Neural cell (in vitro differentiated cells): ENCODE measurements at regions not wholly inside any gene's neighbourhood (a gene's known extent, or its start where the extent isn't known, plus 50 kb on each side); places are given as distances from the start of the nearest gene placed in this dataset.
A peak's percentile ranks its signal among the peaks of the same experiment; 100 is the strongest.
"Not testable (repeated sequence)": the region's sequence is repeated elsewhere in the genome, so short reads cannot be mapped to it uniquely, and the experiment has no call there.

Experiments
- H2AFZ ChIP-seq: fragments of 200-600, 300-800 bp; sonication (generic), shearing (Covaris generic); 2 replicates; pipeline ENCODE4 v1.6.0; 2014; ENCODE audit warnings: low read depth, mild to moderate bottlenecking, antibody characterized with exemption, low read length, moderate library complexity
- H3F3A ChIP-seq: fragments of 200-600 bp; shearing (Covaris generic); 2 replicates; pipeline ENCODE4 v1.6.1; 2016; ENCODE audit warnings: mild to moderate bottlenecking, moderate library complexity, mixed read lengths, antibody characterized with exemption, low read length; ENCODE audit not compliant: insufficient read depth, poor library complexity, severe bottlenecking
- H3K27ac ChIP-seq: fragments of 200-600, 300-800 bp; sonication (generic), shearing (Covaris generic); 2 replicates; pipeline ENCODE4 v1.5.1; 2014; ENCODE audit warnings: mild to moderate bottlenecking, low read length, moderate library complexity
- H3K27me3 ChIP-seq: fragments of 300-800, 200-600 bp; sonication (generic), shearing (Covaris generic); 2 replicates; pipeline ENCODE4 v1.6.0; 2014; ENCODE audit warnings: mild to moderate bottlenecking, low read depth, low read length, moderate library complexity; ENCODE audit not compliant: insufficient read depth
- H3K36me3 ChIP-seq: fragments of 300-800, 200-600 bp; sonication (generic), shearing (Covaris generic); 2 replicates; pipeline ENCODE4 v1.5.1; 2014; ENCODE audit warnings: mild to moderate bottlenecking, antibody characterized with exemption, low read length, moderate library complexity; ENCODE audit not compliant: insufficient read depth
- H3K4me2 ChIP-seq: fragments of 300-800, 200-600 bp; sonication (generic), shearing (Covaris generic); 2 replicates; pipeline ENCODE4 v1.6.0; 2014; ENCODE audit warnings: mild to moderate bottlenecking, low read length
- H3K4me3 ChIP-seq: fragments of 300-800, 200-600 bp; sonication (generic), shearing (Covaris generic); 2 replicates; pipeline ENCODE4 v1.5.1; 2014; ENCODE audit warnings: mild to moderate bottlenecking, low read length, moderate library complexity
- H3K79me2 ChIP-seq: fragments of 200-600 bp; shearing (Covaris generic); replicated peaks from 2 replicates; pipeline ENCODE4 v1.6.0; 2014; ENCODE audit warnings: mild to moderate bottlenecking, low read length, moderate library complexity; ENCODE audit not compliant: insufficient read depth
- H3K9ac ChIP-seq: fragments of 300-800, 200-600 bp; sonication (generic), shearing (Covaris generic); 2 replicates; pipeline ENCODE4 v1.6.1; 2016; ENCODE audit warnings: mild to moderate bottlenecking, low read length, mixed read lengths
- H3K9me2 ChIP-seq: fragments of 200-600 bp; shearing (Covaris generic); 2 replicates; pipeline ENCODE4 v1.6.1; 2016; ENCODE audit warnings: mild to moderate bottlenecking, low read length, mixed read lengths; ENCODE audit not compliant: insufficient read depth
- H3K9me3 ChIP-seq: fragments of 200-600, 300-800 bp; sonication (generic), shearing (Covaris generic); 2 replicates; pipeline ENCODE4 v1.6.1; 2016; ENCODE audit warnings: mild to moderate bottlenecking, mixed run types, low read length, moderate library complexity, mixed read lengths
- H4K20me1 ChIP-seq: fragments of 200-600 bp; shearing (Covaris generic); 2 replicates; pipeline ENCODE4 v1.6.1; 2016; ENCODE audit warnings: mild to moderate bottlenecking, mixed run types; ENCODE audit not compliant: insufficient read depth
- EP300 ChIP-seq: fragments of 450-650 bp; conservative IDR thresholded peaks from 2 replicates; pipeline ENCODE4 v1.6.1; 2014; ENCODE audit warnings: antibody characterized with exemption, mild to moderate bottlenecking, moderate library complexity; ENCODE audit not compliant: poor library complexity, severe bottlenecking
- EZH2 ChIP-seq: fragments of 200-600, 300-800 bp; shearing (Covaris generic), sonication (generic); IDR thresholded peaks from 2 replicates; pipeline ENCODE4 v1.6.1; 2014; ENCODE audit warnings: antibody characterized with exemption, low read length, borderline replicate concordance, mild to moderate bottlenecking; ENCODE audit not compliant: insufficient read depth, poor library complexity, severe bottlenecking
- MXI1 ChIP-seq: fragments of 450-650 bp; conservative IDR thresholded peaks from 2 replicates; pipeline ENCODE4 v1.6.1; 2014; ENCODE audit warnings: antibody characterized with exemption, mild to moderate bottlenecking; ENCODE audit not compliant: poor library complexity, severe bottlenecking
- POLR2AphosphoS5 ChIP-seq: IDR thresholded peaks from 2 replicates; pipeline ENCODE4 v1.6.1; 2012
- RAD21 ChIP-seq: fragments of 450-650 bp; conservative IDR thresholded peaks from 2 replicates; pipeline ENCODE4 v1.6.1; 2014; ENCODE audit warnings: antibody characterized with exemption, mild to moderate bottlenecking, moderate library complexity
- SMC3 ChIP-seq: fragments of 450-650 bp; conservative IDR thresholded peaks from 2 replicates; pipeline ENCODE4 v1.6.1; 2014; ENCODE audit warnings: antibody characterized with exemption, mild to moderate bottlenecking, moderate library complexity; ENCODE audit not compliant: poor library complexity
- TAF1 ChIP-seq: IDR thresholded peaks from 2 replicates; pipeline ENCODE4 v1.6.1; 2012; ENCODE audit warnings: low read depth
- TF ChIP-seq, protein P1 (sequence below): IDR thresholded peaks from 2 replicates; pipeline ENCODE4 v1.6.1; 2012; ENCODE audit warnings: borderline replicate concordance
- TF ChIP-seq, protein P2 (sequence below): fragments of 450-650 bp; IDR thresholded peaks from 2 replicates; pipeline ENCODE4 v1.5.1; 2014; ENCODE audit warnings: antibody characterized with exemption, mild to moderate bottlenecking, moderate library complexity; ENCODE audit not compliant: poor library complexity, severe bottlenecking

DNA sequence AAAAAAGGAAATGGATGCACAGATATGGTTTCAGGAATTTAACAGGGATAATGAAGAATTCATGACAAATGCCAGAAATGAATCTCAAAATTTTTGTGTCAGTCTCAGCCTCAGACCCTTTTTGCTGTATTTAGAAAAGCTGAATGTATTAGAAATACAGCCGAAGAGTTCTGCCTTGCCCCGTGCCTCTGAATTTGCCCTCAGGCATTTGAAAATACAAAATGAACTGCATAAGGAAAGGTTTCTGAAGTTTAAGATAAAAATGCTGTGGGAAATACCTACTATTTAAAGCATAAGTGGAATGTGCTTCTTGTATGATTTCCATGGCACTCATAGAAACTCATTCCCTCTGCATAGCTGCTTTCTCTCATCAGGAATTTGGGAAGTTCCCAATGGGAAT, 1580.6 kb downstream of the DPP10 start:
- H2AFZ ChIP-seq, result no peak overlapping the region
- H3K36me3 ChIP-seq, result no peaks in the 10 kb centered on the region
- no peak overlapping the region for H3K4me3 ChIP-seq

DNA sequence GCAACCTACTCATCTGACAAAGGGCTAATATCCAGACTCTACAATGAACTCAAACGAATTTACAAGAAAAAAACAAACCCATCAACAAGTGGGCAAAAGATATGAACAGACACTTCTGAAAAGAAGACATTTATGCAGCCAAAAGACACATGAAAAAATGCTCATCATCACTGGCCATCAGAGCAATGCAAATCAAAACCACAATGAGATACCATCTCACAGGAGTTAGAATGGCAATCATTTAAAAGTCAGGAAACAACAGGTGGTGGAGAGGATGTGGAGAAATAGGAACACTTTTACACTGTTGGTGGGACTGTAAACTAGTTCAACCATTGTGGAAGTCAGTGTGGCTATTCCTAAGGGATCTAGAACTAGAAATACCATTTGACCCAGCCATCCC, 1596.3 kb downstream of the DPP10 start:
- not testable (repeated sequence) for H3K79me2 ChIP-seq, H3K9me3 ChIP-seq, H2AFZ ChIP-seq, H3K4me2 ChIP-seq, H3F3A ChIP-seq, H3K9me2 ChIP-seq, H3K27me3 ChIP-seq, H4K20me1 ChIP-seq, H3K9ac ChIP-seq, H3K4me3 ChIP-seq, H3K36me3 ChIP-seq, H3K27ac ChIP-seq

More for the DNA sequence above, 1580.6 kb downstream of the DPP10 start:
- Histone ChIP-seq H3K79me2 (no peaks in the 10 kb centered on the region), H3K9me2 (no peaks in the 10 kb centered on the region), H3K27ac (no peak overlapping the region), H3K9me3 (no peaks in the 10 kb centered on the region), H3K9ac (no peak overlapping the region), H4K20me1 (no peaks in the 10 kb centered on the region), H3K4me2 (no peak overlapping the region), H3K27me3 (no peaks in the 10 kb centered on the region), H3F3A (no peaks in the 10 kb centered on the region)
- TF ChIP-seq, protein P1, sequence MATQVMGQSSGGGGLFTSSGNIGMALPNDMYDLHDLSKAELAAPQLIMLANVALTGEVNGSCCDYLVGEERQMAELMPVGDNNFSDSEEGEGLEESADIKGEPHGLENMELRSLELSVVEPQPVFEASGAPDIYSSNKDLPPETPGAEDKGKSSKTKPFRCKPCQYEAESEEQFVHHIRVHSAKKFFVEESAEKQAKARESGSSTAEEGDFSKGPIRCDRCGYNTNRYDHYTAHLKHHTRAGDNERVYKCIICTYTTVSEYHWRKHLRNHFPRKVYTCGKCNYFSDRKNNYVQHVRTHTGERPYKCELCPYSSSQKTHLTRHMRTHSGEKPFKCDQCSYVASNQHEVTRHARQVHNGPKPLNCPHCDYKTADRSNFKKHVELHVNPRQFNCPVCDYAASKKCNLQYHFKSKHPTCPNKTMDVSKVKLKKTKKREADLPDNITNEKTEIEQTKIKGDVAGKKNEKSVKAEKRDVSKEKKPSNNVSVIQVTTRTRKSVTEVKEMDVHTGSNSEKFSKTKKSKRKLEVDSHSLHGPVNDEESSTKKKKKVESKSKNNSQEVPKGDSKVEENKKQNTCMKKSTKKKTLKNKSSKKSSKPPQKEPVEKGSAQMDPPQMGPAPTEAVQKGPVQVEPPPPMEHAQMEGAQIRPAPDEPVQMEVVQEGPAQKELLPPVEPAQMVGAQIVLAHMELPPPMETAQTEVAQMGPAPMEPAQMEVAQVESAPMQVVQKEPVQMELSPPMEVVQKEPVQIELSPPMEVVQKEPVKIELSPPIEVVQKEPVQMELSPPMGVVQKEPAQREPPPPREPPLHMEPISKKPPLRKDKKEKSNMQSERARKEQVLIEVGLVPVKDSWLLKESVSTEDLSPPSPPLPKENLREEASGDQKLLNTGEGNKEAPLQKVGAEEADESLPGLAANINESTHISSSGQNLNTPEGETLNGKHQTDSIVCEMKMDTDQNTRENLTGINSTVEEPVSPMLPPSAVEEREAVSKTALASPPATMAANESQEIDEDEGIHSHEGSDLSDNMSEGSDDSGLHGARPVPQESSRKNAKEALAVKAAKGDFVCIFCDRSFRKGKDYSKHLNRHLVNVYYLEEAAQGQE, result peak; percentile 49
- no peak for TF ChIP-seq EP300
- no peak for TF ChIP-seq POLR2AphosphoS5
- TF ChIP-seq, protein P2, sequence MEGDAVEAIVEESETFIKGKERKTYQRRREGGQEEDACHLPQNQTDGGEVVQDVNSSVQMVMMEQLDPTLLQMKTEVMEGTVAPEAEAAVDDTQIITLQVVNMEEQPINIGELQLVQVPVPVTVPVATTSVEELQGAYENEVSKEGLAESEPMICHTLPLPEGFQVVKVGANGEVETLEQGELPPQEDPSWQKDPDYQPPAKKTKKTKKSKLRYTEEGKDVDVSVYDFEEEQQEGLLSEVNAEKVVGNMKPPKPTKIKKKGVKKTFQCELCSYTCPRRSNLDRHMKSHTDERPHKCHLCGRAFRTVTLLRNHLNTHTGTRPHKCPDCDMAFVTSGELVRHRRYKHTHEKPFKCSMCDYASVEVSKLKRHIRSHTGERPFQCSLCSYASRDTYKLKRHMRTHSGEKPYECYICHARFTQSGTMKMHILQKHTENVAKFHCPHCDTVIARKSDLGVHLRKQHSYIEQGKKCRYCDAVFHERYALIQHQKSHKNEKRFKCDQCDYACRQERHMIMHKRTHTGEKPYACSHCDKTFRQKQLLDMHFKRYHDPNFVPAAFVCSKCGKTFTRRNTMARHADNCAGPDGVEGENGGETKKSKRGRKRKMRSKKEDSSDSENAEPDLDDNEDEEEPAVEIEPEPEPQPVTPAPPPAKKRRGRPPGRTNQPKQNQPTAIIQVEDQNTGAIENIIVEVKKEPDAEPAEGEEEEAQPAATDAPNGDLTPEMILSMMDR, result no peak
- no peak for TF ChIP-seq RAD21

DNA sequence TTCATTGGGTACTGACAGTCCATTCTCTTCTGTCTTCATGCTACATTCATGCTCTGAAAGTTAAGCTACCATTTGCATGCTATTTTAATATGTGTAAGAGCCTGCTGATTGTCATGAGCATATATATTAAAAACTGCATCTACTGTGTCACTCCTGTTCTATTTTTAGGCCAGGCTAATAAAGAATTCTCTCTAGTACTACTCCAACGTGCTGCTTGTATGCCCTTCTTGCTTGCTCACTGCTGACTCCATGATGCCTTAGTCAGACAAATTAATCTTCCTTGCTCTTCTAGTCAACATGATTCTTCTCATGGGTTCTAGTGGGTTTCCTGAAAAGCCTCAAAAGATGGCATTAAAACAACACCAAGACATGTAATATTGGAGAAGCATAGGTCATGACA, 1600.1 kb downstream of the DPP10 start:
- no peaks in the 10 kb centered on the region for H3K36me3 ChIP-seq
- H3K27ac ChIP-seq, result no peak overlapping the region
- H3K9me3 ChIP-seq, result no peaks in the 10 kb centered on the region
- H3K4me2 ChIP-seq, result no peak overlapping the region
- H2AFZ ChIP-seq, result no peak overlapping the region
- H3K9ac ChIP-seq, result no peak overlapping the region
- no peaks in the 10 kb centered on the region for H3K27me3 ChIP-seq
- no peaks in the 10 kb centered on the region for H3K9me2 ChIP-seq
- H3K79me2 ChIP-seq, result no peaks in the 10 kb centered on the region
- H3K4me3 ChIP-seq, result no peak overlapping the region
- TF ChIP-seq TAF1 (no peak), MXI1 (no peak), RAD21 (no peak), POLR2AphosphoS5 (no peak), EZH2 (no peak), EP300 (no peak), SMC3 (no peak)
- TF ChIP-seq, protein P1, result no peak
- TF ChIP-seq, protein P2, result no peak
- no peaks in the 10 kb centered on the region for H4K20me1 ChIP-seq
- no peaks in the 10 kb centered on the region for H3F3A ChIP-seq
